B cell (primary cell): ENCODE measurements at regions not wholly inside any gene's neighbourhood (a gene's known extent, or its start where the extent isn't known, plus 50 kb on each side); places are given as distances from the start of the nearest gene placed in this dataset.

Experiments used
- ATAC-seq: fragments of 200-7000 bp; cut with Tn5 transposase; one replicate; pipeline ENCODE4 v1.10.0; 2021; ENCODE audit warnings: low read depth, mild to moderate bottlenecking, moderate number of reproducible peaks, moderate library complexity
- CTCF ChIA-PET: fragments of 350-600 bp; sonication (Branson Sonifier 250); formaldehyde crosslinking; loops from one replicate; lab custom pipeline; 2021; ENCODE audit warnings: antibody characterized with exemption, inconsistent platforms; lab: Charles Lee
- POLR2A ChIA-PET: fragments of 350-600 bp; sonication (Branson Sonifier 250); formaldehyde crosslinking; loops from one replicate; lab custom pipeline; 2021; ENCODE audit warnings: antibody characterized with exemption; lab: Charles Lee
- DNase-seq: peaks from one replicate; pipeline ENCODE4 v3.0.0; 2013
- H2AFZ ChIP-seq: 2 replicates; pipeline ENCODE4 v1.6.1; 2012; ENCODE audit warnings: mild to moderate bottlenecking, low read depth, low read length; ENCODE audit not compliant: insufficient read depth, poor library complexity, severe bottlenecking
- H3K27ac ChIP-seq, 2 donors: 1 replicate in 1 of 2; 2 replicates in 1 of 2; pipeline ENCODE4 v1.5.1; 2012 to 2013; ENCODE audit warnings: low read length in 2 of 2, mild to moderate bottlenecking in 2 of 2, moderate library complexity in 1 of 2
- H3K27me3 ChIP-seq, 4 experiments: fragments of 200-600 bp in 1 of 4; sonication (generic) in 1 of 4; replicated peaks in 1 of 4; 1 replicate in 2 of 4; 2 replicates in 2 of 4; pipeline versions ENCODE4 v1.6.1 to v1.7.0; 2013 to 2016; ENCODE audit warnings: low read length in 3 of 4, mild to moderate bottlenecking in 2 of 4, mixed read lengths in 1 of 4, moderate library complexity in 1 of 4; ENCODE audit not compliant: insufficient read depth in 4 of 4, control insufficient read depth in 3 of 4; ENCODE audit errors: control extremely low read depth in 1 of 4
- H3K36me3 ChIP-seq, 2 experiments: replicated peaks in 1 of 2; 1 replicate in 1 of 2; 2 replicates in 1 of 2; pipeline versions ENCODE4 v1.6.1 to v1.7.1; 2013; ENCODE audit warnings: low read length in 1 of 2; ENCODE audit not compliant: insufficient read depth in 2 of 2, control insufficient read depth in 1 of 2; ENCODE audit errors: control extremely low read depth in 1 of 2, extremely low read depth in 1 of 2
- H3K4me1 ChIP-seq, 2 donors: fragments of 200-600 bp in 1 of 2; sonication (generic) in 1 of 2; 1 replicate in 1 of 2; 2 replicates in 1 of 2; pipeline versions ENCODE4 v1.5.1 to v1.6.1; 2013 to 2017; ENCODE audit warnings: low read length in 2 of 2; ENCODE audit not compliant: control insufficient read depth in 2 of 2, insufficient read depth in 2 of 2
- H3K4me2 ChIP-seq: replicated peaks from 2 replicates; pipeline ENCODE3; 2012; ENCODE audit warnings: mild to moderate bottlenecking, low read depth, low read length; ENCODE audit not compliant: poor library complexity, severe bottlenecking
- H3K4me3 ChIP-seq, 5 experiments: fragments of 200-600 bp in 1 of 5; sonication (generic) in 1 of 5; 1 replicate in 3 of 5; 2 replicates in 2 of 5; pipeline versions ENCODE4 v1.5.1 to v1.7.0; 2011 to 2016; ENCODE audit warnings: low read length in 4 of 5, mild to moderate bottlenecking in 4 of 5, low read depth in 2 of 5, control low read depth in 1 of 5, moderate library complexity in 1 of 5; ENCODE audit not compliant: insufficient read depth in 1 of 5; ENCODE audit errors: control extremely low read depth in 1 of 5, extremely low read depth in 1 of 5
- H3K79me2 ChIP-seq: fragments of 200-600 bp; sonication (generic); one replicate; pipeline ENCODE4 v1.6.0; 2016; ENCODE audit warnings: low read length; ENCODE audit not compliant: control insufficient read depth, insufficient read depth
- H3K9ac ChIP-seq: fragments of 200-600 bp; sonication (generic); 2 replicates; pipeline ENCODE4 v1.6.1; 2017; ENCODE audit warnings: mild to moderate bottlenecking, low read length, moderate library complexity
- H3K9me3 ChIP-seq, 3 donors: one replicate each; pipeline versions ENCODE4 v1.6.1 to v1.7.1; 2013; ENCODE audit warnings: low read length in 2 of 3; ENCODE audit not compliant: control insufficient read depth in 2 of 3, insufficient read depth in 1 of 3; ENCODE audit errors: control extremely low read depth in 1 of 3
- H4K20me1 ChIP-seq: 2 replicates; pipeline ENCODE4 v1.6.0; 2012; ENCODE audit warnings: mild to moderate bottlenecking, low read length; ENCODE audit not compliant: insufficient read depth, control insufficient read depth, poor library complexity, severe bottlenecking
- H3K27ac Mint-ChIP-seq: one replicate; pipeline ENCODE4 v1.8.0; 2021; ENCODE audit warnings: mixed read lengths
- H3K27me3 Mint-ChIP-seq: one replicate; pipeline ENCODE4 v1.8.0; 2021; ENCODE audit warnings: mixed read lengths
- H3K4me1 Mint-ChIP-seq: one replicate; pipeline ENCODE4 v1.8.0; 2021; ENCODE audit warnings: mixed read lengths
- H3K4me3 Mint-ChIP-seq: one replicate; pipeline ENCODE4 v1.8.0; 2021; ENCODE audit warnings: mixed read lengths
- H3K9me3 Mint-ChIP-seq: one replicate; pipeline ENCODE4 v1.8.0; 2022; ENCODE audit warnings: mixed read lengths; ENCODE audit not compliant: insufficient read depth
- EZH2 ChIP-seq: IDR thresholded peaks from 2 replicates; pipeline ENCODE4 v1.6.1; 2012; ENCODE audit warnings: borderline replicate concordance, low read depth, mild to moderate bottlenecking, moderate library complexity, low read length; ENCODE audit not compliant: insufficient read depth, poor library complexity, severe bottlenecking
- WGBS: methylation state at CpG from one replicate; pipeline ENCODE4 v1.1.5; 2013; ENCODE audit warnings: missing lambda C conversion rate; ENCODE audit not compliant: insufficient coverage; 5-methylcytosine and 5-hydroxymethylcytosine counted together
- intact Hi-C: fragments of 100-400 bp; cut with micrococcal nuclease; formaldehyde crosslinking; loops from one replicate; pipeline ENCODE4 v1.10.0; 2022
- TF ChIP-seq, protein P1 (sequence below): fragments of 200-600 bp; IDR thresholded peaks from one replicate; pipeline ENCODE4 v1.8.0; 2022; ENCODE audit warnings: antibody characterized with exemption, mild to moderate bottlenecking

DNA sequence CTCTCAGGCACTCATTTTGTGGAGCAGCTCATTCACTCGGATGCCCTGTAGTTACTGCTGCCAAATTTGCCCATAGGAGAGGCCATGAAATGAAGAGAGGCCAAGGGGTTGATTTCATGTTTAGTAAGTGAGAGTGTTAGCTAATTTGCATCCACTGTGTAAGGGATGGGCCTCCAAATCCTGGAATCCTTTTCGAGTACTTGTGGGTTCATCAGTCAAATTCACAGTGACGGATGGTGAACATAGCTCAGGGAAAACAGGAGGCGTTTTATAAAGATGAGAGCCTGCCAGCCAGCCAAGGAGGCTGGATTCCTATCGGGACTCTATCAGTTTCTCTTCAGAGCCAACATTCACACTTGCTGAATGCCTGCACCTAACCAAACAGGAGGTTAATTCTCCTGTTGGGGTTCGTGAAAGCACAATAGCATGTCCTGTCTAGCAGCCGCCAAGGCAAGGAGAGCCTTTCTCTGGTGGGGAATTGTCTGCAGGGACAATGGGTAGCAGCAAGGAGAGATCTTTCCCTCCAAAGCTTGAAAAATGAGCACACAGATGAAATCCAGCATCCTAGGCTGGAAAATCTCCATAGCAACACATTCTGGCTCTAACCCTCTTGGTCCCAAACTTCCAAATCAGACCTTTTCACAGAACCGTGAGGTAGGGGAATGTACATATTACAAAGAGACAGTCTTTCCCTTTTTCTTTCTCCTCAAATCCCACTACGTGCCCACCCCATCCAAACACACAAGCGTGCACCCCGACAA, 231.4 kb upstream of the ECI2 start:
- ATAC-seq (no peak), DNase-seq (no peak)
- Mint-ChIP-seq H3K9me3 (no peaks in the 10 kb centered on the region), H3K4me1 (peaks cover 14% of the 10 kb centered on the region), H3K27me3 (peaks cover 25% of the 10 kb centered on the region), H3K4me3 (no peak overlapping the region), H3K27ac (no peak overlapping the region)
- H4K20me1 ChIP-seq = no peaks in the 10 kb centered on the region
- no peak overlapping the region for H3K4me3 ChIP-seq
- H2AFZ ChIP-seq = no peak overlapping the region
- H3K27me3 ChIP-seq = peaks cover 0 to 4% (median 0%) of the 10 kb centered on the region in 4 experiments
- intact Hi-C loops = no loop called here
- no peaks in the 10 kb centered on the region for H3K79me2 ChIP-seq
- no peaks in the 10 kb centered on the region for H3K36me3 ChIP-seq
- 94% methylated on average over 11 of the region's 11 CpGs for WGBS
- no peaks in the 10 kb centered on the region for H3K4me1 ChIP-seq
- H3K4me2 ChIP-seq = no peak overlapping the region
- H3K27ac ChIP-seq = no peak overlapping the region
- POLR2A ChIA-PET = no interaction called here
- no peak overlapping the region for H3K9ac ChIP-seq
- CTCF ChIA-PET = no interaction called here
- no peak for TF ChIP-seq EZH2
- TF ChIP-seq, protein P1, sequence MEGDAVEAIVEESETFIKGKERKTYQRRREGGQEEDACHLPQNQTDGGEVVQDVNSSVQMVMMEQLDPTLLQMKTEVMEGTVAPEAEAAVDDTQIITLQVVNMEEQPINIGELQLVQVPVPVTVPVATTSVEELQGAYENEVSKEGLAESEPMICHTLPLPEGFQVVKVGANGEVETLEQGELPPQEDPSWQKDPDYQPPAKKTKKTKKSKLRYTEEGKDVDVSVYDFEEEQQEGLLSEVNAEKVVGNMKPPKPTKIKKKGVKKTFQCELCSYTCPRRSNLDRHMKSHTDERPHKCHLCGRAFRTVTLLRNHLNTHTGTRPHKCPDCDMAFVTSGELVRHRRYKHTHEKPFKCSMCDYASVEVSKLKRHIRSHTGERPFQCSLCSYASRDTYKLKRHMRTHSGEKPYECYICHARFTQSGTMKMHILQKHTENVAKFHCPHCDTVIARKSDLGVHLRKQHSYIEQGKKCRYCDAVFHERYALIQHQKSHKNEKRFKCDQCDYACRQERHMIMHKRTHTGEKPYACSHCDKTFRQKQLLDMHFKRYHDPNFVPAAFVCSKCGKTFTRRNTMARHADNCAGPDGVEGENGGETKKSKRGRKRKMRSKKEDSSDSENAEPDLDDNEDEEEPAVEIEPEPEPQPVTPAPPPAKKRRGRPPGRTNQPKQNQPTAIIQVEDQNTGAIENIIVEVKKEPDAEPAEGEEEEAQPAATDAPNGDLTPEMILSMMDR = no peak
- H3K9me3 ChIP-seq = no peaks in the 10 kb centered on the region

DNA sequence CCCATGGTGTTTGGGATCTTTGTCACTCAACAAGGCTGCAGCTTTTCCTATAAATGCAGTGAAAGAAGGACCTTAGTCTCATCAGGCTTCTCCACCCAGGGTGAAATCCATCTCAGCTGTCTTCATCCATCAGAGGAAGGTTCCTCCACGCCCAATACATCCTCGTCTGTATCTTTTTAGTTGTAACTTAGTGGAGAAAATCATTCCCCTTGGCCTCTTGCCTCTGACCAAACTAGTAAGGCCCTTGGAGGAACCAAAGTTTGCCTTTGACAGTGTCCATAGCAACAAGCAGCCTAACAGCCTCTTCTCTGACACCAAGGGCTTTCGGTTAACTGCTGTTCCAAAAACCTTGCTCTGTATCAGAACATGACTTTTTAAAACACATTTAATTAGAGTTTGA, 230.3 kb upstream of the ECI2 start:
- Histone ChIP-seq H3K36me3 (no peaks in the 10 kb centered on the region), H3K9me3 (no peaks in the 10 kb centered on the region), H3K79me2 (no peaks in the 10 kb centered on the region), H2AFZ (no peak overlapping the region), H4K20me1 (no peaks in the 10 kb centered on the region), H3K4me3 (no peak overlapping the region), H3K9ac (no peak overlapping the region), H3K4me2 (no peak overlapping the region), H3K27me3 (peaks cover 0 to 4% (median 0%) of the 10 kb centered on the region in 4 experiments), H3K4me1 (peaks cover 3 to 6% of the 10 kb centered on the region in 2 donors), H3K27ac (no peak overlapping the region)
- no peak for DNase-seq
- no peak for ATAC-seq
- no peak overlapping the region for H3K4me3 Mint-ChIP-seq
- 100% methylated on average over 1 of the region's 3 CpGs for WGBS
- peaks cover 25% of the 10 kb centered on the region for H3K4me1 Mint-ChIP-seq
- peaks cover 19% of the 10 kb centered on the region for H3K27me3 Mint-ChIP-seq
- no peaks in the 10 kb centered on the region for H3K9me3 Mint-ChIP-seq
- H3K27ac Mint-ChIP-seq = no peak overlapping the region
- POLR2A ChIA-PET = no interaction called here
- intact Hi-C loops = no loop called here
- TF ChIP-seq, protein P1 = no peak
- TF ChIP-seq EZH2 = no peak
- CTCF ChIA-PET = no interaction called here
